Muscle of arm (tissue), 1 donor: ENCODE measurements at regions not wholly inside any gene's neighbourhood (a gene's known extent, or its start where the extent isn't known, plus 50 kb on each side); places are given as distances from the start of the nearest gene placed in this dataset.
A peak's percentile ranks its signal among the peaks of the same experiment; 100 is the strongest.
"Not testable (repeated sequence)": the region's sequence is repeated elsewhere in the genome, so short reads cannot be mapped to it uniquely, and the experiment has no call there.

Experiments
- DNase-seq: peaks from one replicate; pipeline ENCODE4 v3.0.0-alpha.2; 2013

GRCh38 chr1:232346844-232347243, 283.1 kb downstream of the SIPA1L2 start:
- DNase-seq: no peak

DNA sequence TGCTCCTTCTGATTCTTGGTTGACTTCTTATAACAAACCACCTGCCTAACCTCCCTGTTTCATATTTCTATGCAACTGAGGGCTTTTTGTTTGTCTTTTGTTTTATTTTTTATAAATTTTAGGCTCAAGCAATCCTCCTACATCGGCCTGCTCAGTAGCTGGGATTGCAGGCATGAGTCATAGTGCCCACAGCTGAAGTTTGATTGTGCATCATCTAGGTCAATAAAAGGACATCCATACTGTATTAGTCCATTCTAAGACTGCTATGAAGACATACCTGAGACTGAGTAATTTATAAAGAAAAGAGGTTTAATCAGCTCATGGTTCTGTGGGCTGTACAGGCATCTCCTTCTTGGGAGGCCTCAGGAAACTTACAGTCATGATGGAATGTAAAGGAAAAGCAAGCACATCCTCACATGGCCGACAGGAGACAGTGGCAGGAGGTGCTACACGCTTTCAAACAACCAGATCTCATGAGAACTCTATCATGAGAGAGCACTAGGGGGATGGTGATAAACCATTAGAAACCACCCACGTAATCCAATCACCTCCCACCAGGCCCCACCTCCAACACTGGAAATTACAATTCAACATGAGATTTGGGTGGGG, 285.0 kb downstream of the SIPA1L2 start:
- no peak for DNase-seq

GRCh38 chr1:232344186-232344585, 285.7 kb downstream of the SIPA1L2 start:
- DNase-seq: not testable (repeated sequence)

DNA sequence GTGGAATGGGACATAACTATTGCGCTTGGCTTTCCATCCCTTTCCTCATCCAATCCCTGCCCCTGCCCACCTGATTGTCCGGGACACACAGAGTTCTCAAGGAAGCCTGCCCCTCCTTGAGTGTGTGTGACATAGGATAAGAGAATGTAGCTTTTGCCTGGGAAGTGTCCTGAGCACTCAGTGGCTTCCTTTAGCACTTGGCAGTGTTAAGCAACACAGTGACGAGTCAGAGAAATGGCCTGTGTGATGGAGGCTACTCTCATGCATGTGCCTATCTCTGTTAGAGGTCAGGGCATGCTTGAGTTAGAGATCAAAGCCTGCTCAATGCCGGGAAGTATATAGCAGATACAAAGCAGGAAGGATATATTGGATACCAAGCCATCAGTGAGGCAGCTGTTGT, 289.5 kb downstream of the SIPA1L2 start:
- no peak for DNase-seq

DNA sequence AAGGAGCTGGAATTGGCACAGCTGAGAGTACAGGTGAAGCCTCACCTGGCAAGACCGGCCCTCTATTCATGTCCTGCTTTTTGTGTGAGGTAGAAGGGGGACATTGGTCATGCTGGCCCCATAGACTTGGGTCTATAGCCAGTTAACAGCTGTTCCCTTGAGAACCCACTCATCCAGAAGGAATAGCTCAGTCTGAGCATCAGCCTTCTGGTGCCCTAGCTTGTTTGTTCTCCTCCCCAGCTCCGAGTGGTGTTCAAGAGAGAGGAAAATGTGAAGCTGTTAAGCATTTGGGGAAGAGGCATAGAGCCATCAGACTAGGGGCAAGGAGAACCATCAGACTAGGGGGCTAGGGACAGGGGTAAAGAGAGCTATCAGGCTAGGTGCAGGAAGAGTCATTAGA, 290.9 kb downstream of the SIPA1L2 start:
- no peak for DNase-seq

DNA sequence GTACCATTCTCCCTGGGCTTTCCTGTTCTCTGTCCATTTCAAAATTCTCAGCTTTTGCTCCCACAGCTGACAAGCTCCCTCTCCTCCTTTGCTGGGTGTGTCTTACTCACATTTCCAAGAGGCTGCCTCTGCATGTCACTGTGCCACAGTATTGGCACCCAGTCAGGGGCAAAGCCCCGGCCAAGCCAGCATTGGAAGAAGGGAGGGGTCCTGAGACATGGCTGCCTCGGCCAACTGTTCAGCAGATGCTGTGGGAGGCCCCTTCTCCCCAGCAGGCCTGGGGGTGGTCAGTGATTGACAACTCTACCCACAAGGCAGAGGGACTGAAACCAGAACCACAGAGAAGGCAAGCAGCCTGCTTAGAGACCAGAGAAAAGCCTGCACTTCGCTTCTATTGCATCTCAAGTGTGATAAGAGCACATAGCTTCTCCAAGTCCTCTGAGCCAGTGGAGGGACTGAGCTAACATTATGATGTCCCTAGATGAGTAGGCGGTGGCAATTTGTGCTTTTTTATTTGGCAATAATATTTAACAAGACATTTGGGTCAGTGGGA, 294.1 kb downstream of the SIPA1L2 start:
- DNase-seq: no peak

- no peak for DNase-seq
Observed at GRCh38 chr1:232335261-232335660, 294.7 kb downstream of the SIPA1L2 start.

GRCh38 chr1:232334811-232335210, 295.1 kb downstream of the SIPA1L2 start:
- no peak for DNase-seq

DNA sequence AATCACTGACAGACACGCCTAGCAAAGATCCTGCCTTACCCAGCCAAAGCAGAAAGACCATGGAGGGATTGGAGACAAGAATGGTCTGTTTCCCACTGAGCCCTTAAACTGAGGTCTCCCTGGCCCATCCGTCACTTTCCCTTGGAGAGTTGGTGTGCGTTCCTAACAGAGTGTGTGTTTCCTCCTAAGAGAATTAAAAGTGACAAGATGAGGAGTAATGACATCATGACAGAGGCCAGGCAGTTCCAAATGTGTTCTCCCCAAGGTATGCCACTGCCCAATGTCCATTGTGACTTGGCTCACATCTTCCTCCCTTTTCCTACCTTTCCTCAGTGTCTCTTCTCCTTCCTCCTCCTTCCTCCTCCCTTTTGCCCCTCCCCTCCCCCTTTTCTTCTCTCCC, 295.7 kb downstream of the SIPA1L2 start:
- DNase-seq: no peak

DNA sequence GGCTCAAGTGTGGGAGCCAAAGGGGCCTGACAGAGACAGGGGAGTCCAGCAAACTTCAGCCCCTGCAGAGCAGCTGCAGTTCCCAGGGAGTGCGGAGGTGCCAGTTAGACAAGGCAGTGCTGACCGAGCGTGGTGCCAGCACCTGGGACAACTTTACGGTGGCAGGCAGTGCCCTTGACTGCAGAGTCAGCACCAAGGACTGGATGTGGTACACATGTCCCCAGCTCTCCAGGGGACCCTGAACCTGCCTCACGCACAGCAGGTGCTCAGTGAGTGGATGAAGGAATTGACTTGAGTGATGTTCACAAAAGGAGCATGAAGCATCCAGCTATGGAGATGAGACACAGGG, 296.5 kb downstream of the SIPA1L2 start:
- DNase-seq: no peak

- DNase-seq: not testable (repeated sequence)
Observed at GRCh38 chr1:232332710-232333418, 297.1 kb downstream of the SIPA1L2 start.

DNA sequence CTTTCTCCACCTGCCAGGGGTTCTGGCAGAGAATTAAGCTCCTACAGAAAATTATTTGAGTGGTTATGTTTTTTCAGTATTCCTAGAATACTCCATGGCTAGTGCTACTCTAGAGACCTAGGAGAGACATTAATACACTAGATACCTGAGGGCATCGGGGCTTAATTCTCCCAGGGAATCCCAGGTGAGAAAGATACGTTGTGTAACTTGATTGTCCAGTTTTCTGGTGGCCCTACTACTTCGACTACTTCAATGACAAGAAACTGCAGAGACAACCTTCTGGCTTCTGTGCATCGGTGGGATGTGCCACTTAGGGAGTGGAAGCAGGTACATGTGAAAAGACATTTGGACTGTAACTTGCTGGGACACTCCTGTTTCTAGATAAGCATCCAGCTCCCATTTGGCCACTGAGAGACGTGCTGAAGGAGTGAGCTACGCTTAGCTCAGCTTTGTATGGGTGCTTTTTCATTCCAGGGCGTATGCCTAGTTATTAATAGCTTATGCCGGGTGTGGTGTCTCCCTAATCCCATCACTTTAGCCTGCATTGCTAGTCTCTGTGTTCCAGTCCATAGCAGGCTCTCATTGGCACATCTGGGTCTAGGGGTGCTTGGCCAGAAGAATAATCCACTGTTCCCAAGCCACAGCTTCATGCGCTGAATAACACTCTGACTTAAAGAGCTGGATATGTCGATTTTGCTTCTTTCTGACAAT, 300.7 kb downstream of the SIPA1L2 start:
- no peak for DNase-seq

DNA sequence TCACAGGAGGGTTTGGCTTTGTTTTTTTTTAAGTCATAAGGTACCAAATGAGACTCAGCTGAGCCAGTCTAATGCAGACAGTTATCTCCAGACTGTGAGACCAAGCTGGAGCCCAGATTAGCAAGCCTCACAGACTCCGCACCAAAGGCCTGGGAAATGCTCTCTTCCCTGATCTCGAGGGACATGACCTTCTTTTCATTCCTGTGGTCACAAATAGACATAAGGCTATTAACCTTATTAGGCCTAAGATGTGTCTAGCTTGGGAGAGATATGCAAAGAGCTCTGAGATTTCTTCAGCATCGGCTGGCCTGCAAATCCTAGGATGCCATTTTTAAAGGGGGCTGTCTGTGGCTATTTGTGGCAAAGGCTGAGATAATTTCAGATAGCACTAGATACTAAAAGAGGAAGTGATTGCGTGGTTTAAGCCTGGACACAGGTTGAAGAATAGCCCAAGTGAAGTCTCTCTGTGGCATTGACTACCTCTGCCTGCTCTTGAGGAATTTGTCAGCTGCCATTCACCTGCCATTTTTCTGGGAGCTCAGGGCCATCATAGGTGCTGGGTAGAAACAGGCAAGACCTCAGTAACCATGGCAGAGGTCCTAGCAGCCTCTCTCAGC, 301.3 kb downstream of the SIPA1L2 start:
- no peak for DNase-seq

DNA sequence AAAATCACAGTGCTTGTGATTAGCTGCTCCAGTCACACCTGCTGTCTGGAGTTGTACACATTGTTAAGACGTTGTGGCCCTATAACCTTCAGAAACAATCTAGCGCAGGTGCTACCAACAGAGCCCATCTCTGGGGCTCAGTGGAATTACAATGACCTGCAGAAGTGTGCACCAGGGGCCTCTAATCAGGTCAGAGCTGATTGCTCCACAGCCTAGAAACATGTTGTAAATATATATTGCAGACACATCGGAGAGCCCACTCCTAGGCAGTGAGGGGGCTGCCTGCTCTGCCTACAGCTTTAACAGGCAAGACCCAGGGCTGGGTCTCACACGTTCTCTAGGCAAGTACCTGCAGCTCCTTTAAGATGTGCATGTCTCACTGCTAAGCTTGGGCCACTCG, 302.0 kb downstream of the SIPA1L2 start:
- DNase-seq: no peak

DNA sequence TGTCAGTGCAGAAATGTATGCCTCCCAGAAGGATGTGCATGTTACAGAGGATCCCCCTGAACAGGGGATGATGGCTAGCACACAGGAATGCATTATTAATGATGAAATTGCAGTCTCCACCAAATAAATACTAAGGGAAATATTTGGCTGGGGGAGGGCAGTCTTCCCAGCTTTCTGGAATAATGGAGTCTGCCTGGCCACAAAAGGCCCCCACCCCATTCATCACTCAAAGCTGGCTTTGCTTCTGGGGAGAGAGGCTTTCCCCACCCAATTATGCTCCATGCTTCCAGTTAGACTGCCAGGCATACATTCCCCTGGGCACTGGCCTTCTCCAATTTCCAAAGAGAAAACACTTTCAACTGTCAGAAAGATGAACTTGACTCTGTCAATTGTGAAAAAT, 302.7 kb downstream of the SIPA1L2 start:
- peak; percentile 60 for DNase-seq

DNA sequence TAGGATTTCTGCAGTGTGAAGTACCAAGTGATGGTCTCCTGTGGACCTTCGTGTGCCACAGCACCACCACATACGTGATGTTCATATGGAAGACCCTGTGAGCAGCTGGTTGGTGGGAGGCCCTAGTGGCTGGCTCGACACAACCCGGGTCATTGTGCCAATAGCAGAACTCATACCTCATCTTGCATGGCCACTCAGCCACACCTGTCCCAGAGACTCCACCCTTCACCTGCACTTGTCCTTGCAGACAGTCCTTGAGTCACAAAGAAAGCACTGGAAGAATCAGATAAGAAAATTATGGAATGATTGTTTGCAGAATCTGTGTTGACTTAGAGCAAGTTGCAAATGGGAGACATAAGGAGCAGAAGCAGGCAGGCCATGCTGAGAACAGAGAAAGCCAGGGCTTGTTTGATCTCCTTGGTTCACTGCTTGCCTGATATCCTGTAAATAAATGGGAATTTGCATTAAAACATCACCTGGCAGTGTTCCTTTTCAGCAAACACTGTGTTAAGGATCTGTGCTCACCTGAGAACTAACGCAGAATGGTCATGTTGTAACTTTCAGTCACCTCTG, 307.7 kb downstream of the SIPA1L2 start:
- no peak for DNase-seq

- DNase-seq: no peak
Observed at GRCh38 chr1:232319518-232320210, 310.3 kb downstream of the SIPA1L2 start.

DNA sequence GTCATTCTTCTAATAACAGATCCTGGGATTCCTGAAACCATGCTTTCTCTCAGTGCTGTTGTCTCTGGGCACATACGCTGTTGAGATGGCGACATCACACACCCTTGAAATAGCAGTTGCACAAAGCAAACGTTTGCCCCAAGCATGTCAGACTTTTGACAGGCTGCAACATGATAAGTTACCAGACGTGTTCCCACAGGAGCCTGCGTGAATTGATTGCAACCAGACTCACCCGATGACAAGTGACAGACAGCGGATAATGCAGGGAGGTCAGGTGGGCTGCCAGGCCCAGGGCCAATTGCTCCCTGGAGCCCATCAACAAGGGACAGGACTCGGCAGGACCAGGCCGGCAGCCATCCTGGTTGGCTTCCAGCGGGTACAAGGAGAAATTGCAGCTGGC, 310.9 kb downstream of the SIPA1L2 start:
- no peak for DNase-seq

DNA sequence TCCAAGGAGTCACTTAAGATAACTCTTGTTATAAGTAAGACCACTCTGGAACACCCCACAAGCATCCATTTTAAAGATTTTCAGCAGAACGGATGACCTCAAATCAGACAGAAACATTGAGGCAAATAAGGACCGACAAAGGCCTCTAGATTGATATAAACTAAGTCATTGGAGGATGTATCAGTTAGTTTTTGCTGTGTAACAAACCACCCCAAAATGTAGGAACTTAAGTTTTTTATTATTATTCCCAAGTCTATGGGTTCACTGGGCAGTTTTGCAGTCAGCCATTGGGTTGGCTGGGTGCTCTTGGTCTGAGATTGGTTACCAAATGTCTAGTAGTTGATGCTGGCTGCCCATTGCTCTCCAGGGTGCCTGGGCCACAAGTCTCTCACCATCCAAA, 311.8 kb downstream of the SIPA1L2 start:
- DNase-seq: no peak

- no peak for DNase-seq
Observed at GRCh38 chr1:232317350-232317749, 312.6 kb downstream of the SIPA1L2 start.

GRCh38 chr1:232316864-232317263, 313.1 kb downstream of the SIPA1L2 start:
- DNase-seq: no peak

DNA sequence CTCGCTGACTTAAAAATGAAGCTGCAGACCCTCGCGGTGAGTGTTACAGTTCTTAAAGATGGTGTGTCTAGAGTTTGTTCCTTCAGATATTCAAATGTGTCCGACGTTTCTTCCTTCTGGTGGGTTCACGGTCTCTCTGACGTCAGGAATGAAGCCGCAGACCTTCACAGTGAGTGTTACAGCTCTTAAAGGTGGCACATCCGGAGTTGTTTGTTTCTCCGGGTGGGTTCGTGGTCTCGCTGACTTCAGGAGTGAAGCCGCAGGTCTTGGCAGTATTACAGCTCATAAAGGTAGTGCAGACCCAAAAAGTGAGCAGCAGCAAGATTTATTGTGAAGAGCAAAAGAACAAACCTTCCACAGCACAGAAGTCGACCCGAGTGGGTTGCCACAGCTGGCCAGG, 316.1 kb downstream of the SIPA1L2 start:
- not testable (repeated sequence) for DNase-seq
